ENCODE measurements at regions not wholly inside any gene's neighbourhood (a gene's known extent, or its start where the extent isn't known, plus 50 kb on each side); places are given as distances from the start of the nearest gene placed in this dataset.

GRCh38 chr2:23208339-23208738 lies 176.6 kb upstream of the KLHL29 start:
- Histone ChIP-seq H3K4me1 (replicated peaks) (no peaks in the 10 kb centered on the region), H3K4me3 (no peak overlapping the region), H3K27ac (no peak overlapping the region), H3K27me3 (replicated peaks) (no peaks in the 10 kb centered on the region), H3K36me3 (no peaks in the 10 kb centered on the region), H3K9me3 (replicated peaks) (no peaks in the 10 kb centered on the region)
- DNase-seq (ENCODE audit: low read depth in 1 of 2, low spot score in 2 of 2) = no peak

- Histone ChIP-seq H3K27ac (no peak overlapping the region), H3K4me1 (replicated peaks) (no peaks in the 10 kb centered on the region), H3K4me3 (no peak overlapping the region), H3K36me3 (no peaks in the 10 kb centered on the region), H3K27me3 (replicated peaks) (no peaks in the 10 kb centered on the region), H3K9me3 (replicated peaks) (no peaks in the 10 kb centered on the region)
- no peak for DNase-seq (ENCODE audit: low read depth in 1 of 2, low spot score in 2 of 2)
Observed at GRCh38 chr2:23209059-23209458, 175.9 kb upstream of the KLHL29 start.

GRCh38 chr2:23211987-23212583 lies 172.9 kb upstream of the KLHL29 start:
- H3K27me3 ChIP-seq (replicated peaks) = no peaks in the 10 kb centered on the region
- no peak overlapping the region for H3K4me3 ChIP-seq
- H3K36me3 ChIP-seq = no peaks in the 10 kb centered on the region
- DNase-seq (ENCODE audit: low read depth in 1 of 2, low spot score in 2 of 2) = peak in 1 of 2 experiments; percentile 16
- no peaks in the 10 kb centered on the region for H3K9me3 ChIP-seq (replicated peaks)
- H3K4me1 ChIP-seq (replicated peaks) = no peaks in the 10 kb centered on the region
- no peak overlapping the region for H3K27ac ChIP-seq

- no peak overlapping the region for H3K4me3 ChIP-seq
- no peak overlapping the region for H3K27ac ChIP-seq
- DNase-seq (ENCODE audit: low read depth in 1 of 2, low spot score in 2 of 2) = no peak
- H3K36me3 ChIP-seq = no peaks in the 10 kb centered on the region
- no peaks in the 10 kb centered on the region for H3K27me3 ChIP-seq (replicated peaks)
- no peaks in the 10 kb centered on the region for H3K4me1 ChIP-seq (replicated peaks)
- H3K9me3 ChIP-seq (replicated peaks) = no peaks in the 10 kb centered on the region
Observed at GRCh38 chr2:23213196-23213595, 171.8 kb upstream of the KLHL29 start.

- DNase-seq (ENCODE audit: low read depth in 1 of 2, low spot score in 2 of 2) = peak in 1 of 2 experiments; percentile 31
- Histone ChIP-seq H3K27me3 (replicated peaks) (no peaks in the 10 kb centered on the region), H3K27ac (no peak overlapping the region), H3K36me3 (no peaks in the 10 kb centered on the region), H3K9me3 (replicated peaks) (no peaks in the 10 kb centered on the region), H3K4me3 (no peak overlapping the region), H3K4me1 (replicated peaks) (no peaks in the 10 kb centered on the region)
Observed at GRCh38 chr2:23215016-23215415, 170.0 kb upstream of the KLHL29 start.

- Histone ChIP-seq H3K9me3 (replicated peaks) (no peaks in the 10 kb centered on the region), H3K27ac (no peak overlapping the region), H3K36me3 (no peaks in the 10 kb centered on the region), H3K4me1 (replicated peaks) (no peaks in the 10 kb centered on the region), H3K4me3 (no peak overlapping the region), H3K27me3 (replicated peaks) (no peaks in the 10 kb centered on the region)
- DNase-seq (ENCODE audit: low read depth in 1 of 2, low spot score in 2 of 2) = peak in 1 of 2 experiments; percentile 14
Observed at GRCh38 chr2:23219666-23220065, 165.3 kb upstream of the KLHL29 start.

- Histone ChIP-seq H3K9me3 (replicated peaks) (no peaks in the 10 kb centered on the region), H3K27me3 (replicated peaks) (no peaks in the 10 kb centered on the region), H3K27ac (no peak overlapping the region), H3K4me1 (replicated peaks) (no peaks in the 10 kb centered on the region), H3K4me3 (no peak overlapping the region), H3K36me3 (no peaks in the 10 kb centered on the region)
- no peak for DNase-seq (ENCODE audit: low read depth in 1 of 2, low spot score in 2 of 2)
Observed at GRCh38 chr2:23220513-23221094, 164.4 kb upstream of the KLHL29 start.

GRCh38 chr2:23221236-23221635 lies 163.7 kb upstream of the KLHL29 start:
- no peaks in the 10 kb centered on the region for H3K4me1 ChIP-seq (replicated peaks)
- DNase-seq (ENCODE audit: low read depth in 1 of 2, low spot score in 2 of 2) = no peak
- no peaks in the 10 kb centered on the region for H3K9me3 ChIP-seq (replicated peaks)
- no peak overlapping the region for H3K4me3 ChIP-seq
- H3K36me3 ChIP-seq = no peaks in the 10 kb centered on the region
- H3K27ac ChIP-seq = no peak overlapping the region
- H3K27me3 ChIP-seq (replicated peaks) = no peaks in the 10 kb centered on the region

GRCh38 chr2:23221901-23222300 lies 163.1 kb upstream of the KLHL29 start:
- Histone ChIP-seq H3K27ac (no peak overlapping the region), H3K9me3 (replicated peaks) (no peaks in the 10 kb centered on the region), H3K27me3 (replicated peaks) (no peaks in the 10 kb centered on the region), H3K36me3 (no peaks in the 10 kb centered on the region), H3K4me3 (no peak overlapping the region), H3K4me1 (replicated peaks) (no peaks in the 10 kb centered on the region)
- no peak for DNase-seq (ENCODE audit: low read depth in 1 of 2, low spot score in 2 of 2)

GRCh38 chr2:23230885-23231284 lies 154.1 kb upstream of the KLHL29 start:
- no peak overlapping the region for H3K4me3 ChIP-seq
- H3K4me1 ChIP-seq (replicated peaks) = no peaks in the 10 kb centered on the region
- H3K36me3 ChIP-seq = no peaks in the 10 kb centered on the region
- H3K9me3 ChIP-seq (replicated peaks) = no peaks in the 10 kb centered on the region
- H3K27ac ChIP-seq = no peak overlapping the region
- DNase-seq (ENCODE audit: low read depth in 1 of 2, low spot score in 2 of 2) = no peak
- H3K27me3 ChIP-seq (replicated peaks) = no peaks in the 10 kb centered on the region

- Histone ChIP-seq H3K27ac (no peak overlapping the region), H3K4me3 (no peak overlapping the region), H3K27me3 (replicated peaks) (no peaks in the 10 kb centered on the region), H3K9me3 (replicated peaks) (no peaks in the 10 kb centered on the region), H3K36me3 (no peaks in the 10 kb centered on the region), H3K4me1 (replicated peaks) (no peaks in the 10 kb centered on the region)
- DNase-seq (ENCODE audit: low read depth in 1 of 2, low spot score in 2 of 2) = no peak
Observed at GRCh38 chr2:23231865-23232264, 153.1 kb upstream of the KLHL29 start.

- Histone ChIP-seq H3K36me3 (no peaks in the 10 kb centered on the region), H3K4me3 (no peak overlapping the region), H3K9me3 (replicated peaks) (0 out of 2 replicates have a peak, but pooled peaks cover 3% of the 10 kb centered on the region), H3K4me1 (replicated peaks) (no peaks in the 10 kb centered on the region), H3K27me3 (replicated peaks) (no peaks in the 10 kb centered on the region), H3K27ac (no peak overlapping the region)
- DNase-seq (ENCODE audit: low read depth in 1 of 2, low spot score in 2 of 2) = no peak
Observed at GRCh38 chr2:23235292-23235691, 149.7 kb upstream of the KLHL29 start.

GRCh38 chr2:23235736-23236135 lies 149.2 kb upstream of the KLHL29 start:
- Histone ChIP-seq H3K27ac (no peak overlapping the region), H3K27me3 (replicated peaks) (no peaks in the 10 kb centered on the region), H3K36me3 (no peaks in the 10 kb centered on the region), H3K9me3 (replicated peaks) (0 out of 2 replicates have a peak, but pooled peaks cover 3% of the 10 kb centered on the region), H3K4me3 (no peak overlapping the region), H3K4me1 (replicated peaks) (no peaks in the 10 kb centered on the region)
- DNase-seq (ENCODE audit: low read depth in 1 of 2, low spot score in 2 of 2) = no peak

- Histone ChIP-seq H3K4me3 (no peak overlapping the region), H3K9me3 (replicated peaks) (0 out of 2 replicates have a peak, but pooled peaks cover 3% of the 10 kb centered on the region), H3K4me1 (replicated peaks) (no peaks in the 10 kb centered on the region), H3K27me3 (replicated peaks) (no peaks in the 10 kb centered on the region), H3K36me3 (no peaks in the 10 kb centered on the region), H3K27ac (no peak overlapping the region)
- no peak for DNase-seq (ENCODE audit: low read depth in 1 of 2, low spot score in 2 of 2)
Observed at GRCh38 chr2:23237147-23237546, 147.8 kb upstream of the KLHL29 start.

Data from SJSA1 (cell line).